WTC11 (cell line): ENCODE measurements at regions not wholly inside any gene's neighbourhood (a gene's known extent, or its start where the extent isn't known, plus 50 kb on each side); places are given as distances from the start of the nearest gene placed in this dataset.

Experiments used
- ATAC-seq: fragments of 200-7000 bp; cut with Tn5 transposase; 2 replicates; pipeline ENCODE4 v1.10.0; 2021; ENCODE audit warnings: mild to moderate bottlenecking, moderate library complexity
- CTCF ChIA-PET: fragments of 300-600 bp; sonication (Branson Sonifier 250); formaldehyde crosslinking; loops from one replicate; lab custom pipeline; 2021; ENCODE audit warnings: antibody characterized with exemption; lab: Charles Lee
- POLR2A ChIA-PET: fragments of 350-600 bp; sonication (Branson Sonifier 250); formaldehyde crosslinking; loops from one replicate; lab custom pipeline; 2021; ENCODE audit warnings: antibody characterized with exemption; lab: Charles Lee
- DNase-seq: peaks from one replicate; pipeline ENCODE4 v3.0.0; 2021; ENCODE audit warnings: low spot score
- H3K27ac Mint-ChIP-seq: 2 replicates; pipeline ENCODE4 v1.8.0; 2021; ENCODE audit warnings: mixed read lengths
- H3K27me3 Mint-ChIP-seq: 2 replicates; pipeline ENCODE4 v1.8.0; 2021; ENCODE audit warnings: low read depth, mild to moderate bottlenecking, moderate library complexity, mixed read lengths
- H3K36me3 Mint-ChIP-seq: 2 replicates; pipeline ENCODE4 v1.8.0; 2021; ENCODE audit warnings: mixed read lengths
- H3K4me1 Mint-ChIP-seq: 2 replicates; pipeline ENCODE4 v1.8.0; 2022; ENCODE audit warnings: mixed read lengths
- H3K4me3 Mint-ChIP-seq: 2 replicates; pipeline ENCODE4 v1.8.0; 2021; ENCODE audit warnings: mild to moderate bottlenecking, moderate library complexity, mixed read lengths
- H3K9me3 Mint-ChIP-seq: 2 replicates; pipeline ENCODE4 v1.8.0; 2021; ENCODE audit warnings: mixed read lengths
- ELF4 ChIP-seq: sonication (generic); formaldehyde crosslinking; IDR thresholded peaks from 2 replicates; pipeline ENCODE4 v1.8.1; 2022; ENCODE audit warnings: low read depth, mild to moderate bottlenecking, moderate library complexity, missing genetic modification reagents
- ETV6 ChIP-seq: sonication (generic); formaldehyde crosslinking; IDR thresholded peaks from 2 replicates; pipeline ENCODE4 v1.8.1; 2022; ENCODE audit warnings: mild to moderate bottlenecking, missing genetic modification reagents
- HMGA2 ChIP-seq: fragments of 250-450 bp; sonication (Bioruptor Pico); IDR thresholded peaks from 2 replicates; pipeline ENCODE4 v1.4.0; 2021; ENCODE audit warnings: mild to moderate bottlenecking, moderate library complexity
- NR1H2 ChIP-seq: sonication (generic); formaldehyde crosslinking; IDR thresholded peaks from 2 replicates; pipeline ENCODE4 v1.9.0; 2021; ENCODE audit warnings: mild to moderate bottlenecking, moderate library complexity, missing genetic modification reagents
- NR2C2 ChIP-seq: sonication (generic); formaldehyde crosslinking; IDR thresholded peaks from 2 replicates; pipeline ENCODE4 v1.8.0; 2022; ENCODE audit warnings: mild to moderate bottlenecking, missing genetic modification reagents
- NR3C1 ChIP-seq: sonication (generic); formaldehyde crosslinking; conservative IDR thresholded peaks from 2 replicates; pipeline ENCODE4 v1.8.1; 2023; ENCODE audit warnings: low read depth, mild to moderate bottlenecking, missing genetic modification reagents
- TCF7 ChIP-seq: sonication (generic); formaldehyde crosslinking; IDR thresholded peaks from 2 replicates; pipeline ENCODE4 v1.8.0; 2022; ENCODE audit warnings: mild to moderate bottlenecking, low read depth, missing genetic modification reagents, moderate library complexity
- TP53 ChIP-seq: sonication (generic); formaldehyde crosslinking; IDR thresholded peaks from 2 replicates; pipeline ENCODE4 v1.8.1; 2023; ENCODE audit warnings: mild to moderate bottlenecking, missing genetic modification reagents
- ZNF121 ChIP-seq: sonication (generic); formaldehyde crosslinking; IDR thresholded peaks from 2 replicates; pipeline ENCODE4 v1.8.0; 2023; ENCODE audit warnings: missing genetic modification reagents
- ZNF219 ChIP-seq: sonication (generic); formaldehyde crosslinking; IDR thresholded peaks from 2 replicates; pipeline ENCODE4 v1.8.0; 2023; ENCODE audit warnings: missing genetic modification reagents, mild to moderate bottlenecking, borderline replicate concordance
- ZNF671 ChIP-seq: fragments of 250-450 bp; sonication (Bioruptor Pico); IDR thresholded peaks from 2 replicates; pipeline ENCODE4 v1.8.0; 2021; ENCODE audit warnings: mild to moderate bottlenecking
- TF ChIP-seq, protein P1 (sequence below): sonication (generic); formaldehyde crosslinking; IDR thresholded peaks from 2 replicates; pipeline ENCODE4 v1.8.1; 2022; ENCODE audit warnings: low read depth, mild to moderate bottlenecking, moderate library complexity, missing genetic modification reagents, borderline replicate concordance
- TF ChIP-seq, protein P2 (sequence below): sonication (generic); formaldehyde crosslinking; IDR thresholded peaks from 2 replicates; pipeline ENCODE4 v1.8.1; 2023; ENCODE audit warnings: mild to moderate bottlenecking, missing genetic modification reagents, moderate library complexity
- TF ChIP-seq, protein P3 (sequence below): sonication (generic); formaldehyde crosslinking; IDR thresholded peaks from 2 replicates; pipeline ENCODE4 v1.8.0; 2022; ENCODE audit warnings: mild to moderate bottlenecking, missing genetic modification reagents
- TF ChIP-seq, protein P4 (sequence below): fragments of 250-450 bp; sonication (Bioruptor Pico); IDR thresholded peaks from 2 replicates; pipeline ENCODE4 v1.9.0; 2021; ENCODE audit warnings: mild to moderate bottlenecking
- TF ChIP-seq, protein P5 (sequence below): sonication (generic); formaldehyde crosslinking; IDR thresholded peaks from 2 replicates; pipeline ENCODE4 v1.8.1; 2022; ENCODE audit warnings: low read depth, missing genetic modification reagents, borderline replicate concordance

DNA sequence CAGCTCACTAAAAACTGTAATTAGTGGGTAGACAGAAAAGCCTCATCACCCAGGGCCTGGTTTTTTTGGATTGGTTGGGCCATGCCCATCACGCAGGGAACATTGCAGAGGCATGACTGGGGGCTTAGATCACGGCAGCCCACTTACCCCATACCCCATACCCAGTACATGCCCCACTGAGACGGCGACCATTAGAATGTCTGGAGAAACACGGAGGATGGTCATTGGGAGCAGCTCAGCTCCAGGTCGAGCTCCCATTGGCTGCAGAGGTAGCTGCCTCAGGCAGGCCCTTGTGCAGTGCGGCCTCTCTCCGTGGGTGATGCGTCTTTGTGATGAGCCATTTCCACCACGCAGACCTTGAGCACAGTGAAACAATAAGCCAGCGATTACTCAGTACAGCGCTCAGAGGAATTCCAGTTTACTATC lies 204.0 kb downstream of the GADD45G start:
- POLR2A ChIA-PET: no interaction called here
- DNase-seq: no peak

DNA sequence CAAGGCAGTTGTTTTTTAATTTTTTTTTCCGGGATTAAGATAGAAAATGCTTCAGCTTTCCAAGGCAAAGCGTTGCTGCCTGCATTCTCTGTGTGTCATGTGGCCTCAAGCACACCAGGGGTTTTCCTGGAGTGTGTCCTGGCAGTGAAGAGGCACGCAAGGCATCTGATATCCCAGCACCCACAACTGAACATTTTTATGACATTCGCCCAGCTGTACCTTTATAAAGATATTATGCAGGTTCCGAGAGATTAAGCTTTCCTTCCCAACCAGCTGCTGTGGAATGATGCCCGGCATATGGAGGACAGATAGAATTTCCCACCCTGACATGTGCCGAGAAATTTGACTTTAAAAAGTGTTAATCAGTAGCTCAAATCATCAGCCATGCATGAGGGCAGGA lies 205.6 kb downstream of the GADD45G start:
- H3K36me3 Mint-ChIP-seq: peaks cover 3% of the 10 kb centered on the region; the same call in 1 of the 2 replicates
- H3K9me3 Mint-ChIP-seq: peaks cover 8% of the 10 kb centered on the region; the same call in 1 of the 2 replicates
- ATAC-seq (no peak), DNase-seq (no peak)
- H3K4me1 Mint-ChIP-seq: peaks cover 39% of the 10 kb centered on the region
- ChIA-PET POLR2A (no interaction called here), CTCF (interaction anchor here (1.2 kb wide), 2 partner anchors 207 to 217 kb away, joined by 3 to 4 read pairs; no protein-coding TSS in a partner anchor)
- TF ChIP-seq, protein P1, sequence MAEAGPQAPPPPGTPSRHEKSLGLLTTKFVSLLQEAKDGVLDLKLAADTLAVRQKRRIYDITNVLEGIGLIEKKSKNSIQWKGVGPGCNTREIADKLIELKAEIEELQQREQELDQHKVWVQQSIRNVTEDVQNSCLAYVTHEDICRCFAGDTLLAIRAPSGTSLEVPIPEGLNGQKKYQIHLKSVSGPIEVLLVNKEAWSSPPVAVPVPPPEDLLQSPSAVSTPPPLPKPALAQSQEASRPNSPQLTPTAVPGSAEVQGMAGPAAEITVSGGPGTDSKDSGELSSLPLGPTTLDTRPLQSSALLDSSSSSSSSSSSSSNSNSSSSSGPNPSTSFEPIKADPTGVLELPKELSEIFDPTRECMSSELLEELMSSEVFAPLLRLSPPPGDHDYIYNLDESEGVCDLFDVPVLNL (CRISPR knock-in tag): no peak
- no peak for TF ChIP-seq TP53 (CRISPR knock-in tag)
- TF ChIP-seq ZNF219: no peak
- no peak for TF ChIP-seq ZNF671 (CRISPR knock-in tag)
- TF ChIP-seq NR3C1 (CRISPR knock-in tag): no peak
- TF ChIP-seq ETV6: no peak
- no peak for TF ChIP-seq ZNF121
- no peak for TF ChIP-seq NR1H2 (CRISPR knock-in tag)
- no peak for TF ChIP-seq TCF7 (CRISPR knock-in tag)
- TF ChIP-seq, protein P2, sequence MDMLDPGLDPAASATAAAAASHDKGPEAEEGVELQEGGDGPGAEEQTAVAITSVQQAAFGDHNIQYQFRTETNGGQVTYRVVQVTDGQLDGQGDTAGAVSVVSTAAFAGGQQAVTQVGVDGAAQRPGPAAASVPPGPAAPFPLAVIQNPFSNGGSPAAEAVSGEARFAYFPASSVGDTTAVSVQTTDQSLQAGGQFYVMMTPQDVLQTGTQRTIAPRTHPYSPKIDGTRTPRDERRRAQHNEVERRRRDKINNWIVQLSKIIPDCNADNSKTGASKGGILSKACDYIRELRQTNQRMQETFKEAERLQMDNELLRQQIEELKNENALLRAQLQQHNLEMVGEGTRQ (CRISPR knock-in tag): no peak
- TF ChIP-seq, protein P3, sequence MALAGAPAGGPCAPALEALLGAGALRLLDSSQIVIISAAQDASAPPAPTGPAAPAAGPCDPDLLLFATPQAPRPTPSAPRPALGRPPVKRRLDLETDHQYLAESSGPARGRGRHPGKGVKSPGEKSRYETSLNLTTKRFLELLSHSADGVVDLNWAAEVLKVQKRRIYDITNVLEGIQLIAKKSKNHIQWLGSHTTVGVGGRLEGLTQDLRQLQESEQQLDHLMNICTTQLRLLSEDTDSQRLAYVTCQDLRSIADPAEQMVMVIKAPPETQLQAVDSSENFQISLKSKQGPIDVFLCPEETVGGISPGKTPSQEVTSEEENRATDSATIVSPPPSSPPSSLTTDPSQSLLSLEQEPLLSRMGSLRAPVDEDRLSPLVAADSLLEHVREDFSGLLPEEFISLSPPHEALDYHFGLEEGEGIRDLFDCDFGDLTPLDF (CRISPR knock-in tag): no peak
- TF ChIP-seq ELF4 (CRISPR knock-in tag): no peak
- no peak overlapping the region for H3K4me3 Mint-ChIP-seq
- no peak overlapping the region for H3K27ac Mint-ChIP-seq
- no peaks in the 10 kb centered on the region for H3K27me3 Mint-ChIP-seq

More for the DNA sequence above, 204.0 kb downstream of the GADD45G start:
- peaks cover 51% of the 10 kb centered on the region for H3K4me1 Mint-ChIP-seq
- TF ChIP-seq, protein P2 (CRISPR knock-in tag): no peak
- TF ChIP-seq NR3C1 (CRISPR knock-in tag): no peak
- no peak for TF ChIP-seq NR2C2
- no peak for TF ChIP-seq NR1H2 (CRISPR knock-in tag)
- TF ChIP-seq, protein P4, sequence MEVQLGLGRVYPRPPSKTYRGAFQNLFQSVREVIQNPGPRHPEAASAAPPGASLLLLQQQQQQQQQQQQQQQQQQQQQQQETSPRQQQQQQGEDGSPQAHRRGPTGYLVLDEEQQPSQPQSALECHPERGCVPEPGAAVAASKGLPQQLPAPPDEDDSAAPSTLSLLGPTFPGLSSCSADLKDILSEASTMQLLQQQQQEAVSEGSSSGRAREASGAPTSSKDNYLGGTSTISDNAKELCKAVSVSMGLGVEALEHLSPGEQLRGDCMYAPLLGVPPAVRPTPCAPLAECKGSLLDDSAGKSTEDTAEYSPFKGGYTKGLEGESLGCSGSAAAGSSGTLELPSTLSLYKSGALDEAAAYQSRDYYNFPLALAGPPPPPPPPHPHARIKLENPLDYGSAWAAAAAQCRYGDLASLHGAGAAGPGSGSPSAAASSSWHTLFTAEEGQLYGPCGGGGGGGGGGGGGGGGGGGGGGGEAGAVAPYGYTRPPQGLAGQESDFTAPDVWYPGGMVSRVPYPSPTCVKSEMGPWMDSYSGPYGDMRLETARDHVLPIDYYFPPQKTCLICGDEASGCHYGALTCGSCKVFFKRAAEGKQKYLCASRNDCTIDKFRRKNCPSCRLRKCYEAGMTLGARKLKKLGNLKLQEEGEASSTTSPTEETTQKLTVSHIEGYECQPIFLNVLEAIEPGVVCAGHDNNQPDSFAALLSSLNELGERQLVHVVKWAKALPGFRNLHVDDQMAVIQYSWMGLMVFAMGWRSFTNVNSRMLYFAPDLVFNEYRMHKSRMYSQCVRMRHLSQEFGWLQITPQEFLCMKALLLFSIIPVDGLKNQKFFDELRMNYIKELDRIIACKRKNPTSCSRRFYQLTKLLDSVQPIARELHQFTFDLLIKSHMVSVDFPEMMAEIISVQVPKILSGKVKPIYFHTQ (CRISPR knock-in tag): no peak
- TF ChIP-seq, protein P3 (CRISPR knock-in tag): no peak
- TF ChIP-seq HMGA2 (CRISPR knock-in tag): no peak
- TF ChIP-seq, protein P5, sequence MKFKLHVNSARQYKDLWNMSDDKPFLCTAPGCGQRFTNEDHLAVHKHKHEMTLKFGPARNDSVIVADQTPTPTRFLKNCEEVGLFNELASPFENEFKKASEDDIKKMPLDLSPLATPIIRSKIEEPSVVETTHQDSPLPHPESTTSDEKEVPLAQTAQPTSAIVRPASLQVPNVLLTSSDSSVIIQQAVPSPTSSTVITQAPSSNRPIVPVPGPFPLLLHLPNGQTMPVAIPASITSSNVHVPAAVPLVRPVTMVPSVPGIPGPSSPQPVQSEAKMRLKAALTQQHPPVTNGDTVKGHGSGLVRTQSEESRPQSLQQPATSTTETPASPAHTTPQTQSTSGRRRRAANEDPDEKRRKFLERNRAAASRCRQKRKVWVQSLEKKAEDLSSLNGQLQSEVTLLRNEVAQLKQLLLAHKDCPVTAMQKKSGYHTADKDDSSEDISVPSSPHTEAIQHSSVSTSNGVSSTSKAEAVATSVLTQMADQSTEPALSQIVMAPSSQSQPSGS (CRISPR knock-in tag): no peak
- no peak overlapping the region for H3K27ac Mint-ChIP-seq
- H3K4me3 Mint-ChIP-seq: no peak overlapping the region
- peaks cover 8% of the 10 kb centered on the region; the same call in 1 of the 2 replicates for H3K9me3 Mint-ChIP-seq
- H3K27me3 Mint-ChIP-seq: no peaks in the 10 kb centered on the region
- CTCF ChIA-PET: interaction anchor here (1.0 kb wide), 1 partner anchor 215 kb away, joined by 3 read pairs; no protein-coding TSS in a partner anchor
- peak; percentile 25; the same call in 1 of the 2 replicates for ATAC-seq
- H3K36me3 Mint-ChIP-seq: peaks cover 3% of the 10 kb centered on the region; the same call in 1 of the 2 replicates
